ENCODE measurements at regions not wholly inside any gene's neighbourhood (a gene's known extent, or its start where the extent isn't known, plus 50 kb on each side); places are given as distances from the start of the nearest gene placed in this dataset.

- TF ChIP-seq CTCF (IDR thresholded peaks at IDR 0.05) (no peak), POLR2A (IDR thresholded peaks at IDR 0.05) (no peak)
- no peak overlapping the region for H3K4me3 ChIP-seq (ENCODE audit: low read depth, poor library complexity, severe bottlenecking)
- no peak for DNase-seq (ENCODE audit: low spot score in 2 of 2)
- WGBS, 2 donors, result 53 to 66% methylated on average over 10 of the region's 10 CpGs
- intact Hi-C loops (cut with DNase I; ENCODE audit: low total_unique reads), result no loop called here
These were observed 279.5 kb upstream of the RAB6C start for GRCh38 chr2:129699781-129700573.

- no peak for DNase-seq (ENCODE audit: low spot score in 2 of 2)
- WGBS, 2 donors, result 77 to 86% methylated on average over 4 of the region's 4 CpGs
- no peak for TF ChIP-seq CTCF (IDR thresholded peaks at IDR 0.05)
- TF ChIP-seq POLR2A (IDR thresholded peaks at IDR 0.05), result no peak
- H3K4me3 ChIP-seq (ENCODE audit: low read depth, poor library complexity, severe bottlenecking), result no peak overlapping the region
- intact Hi-C loops (cut with DNase I; ENCODE audit: low total_unique reads), result no loop called here
These were observed 276.9 kb upstream of the RAB6C start for GRCh38 chr2:129702416-129703176.

DNA sequence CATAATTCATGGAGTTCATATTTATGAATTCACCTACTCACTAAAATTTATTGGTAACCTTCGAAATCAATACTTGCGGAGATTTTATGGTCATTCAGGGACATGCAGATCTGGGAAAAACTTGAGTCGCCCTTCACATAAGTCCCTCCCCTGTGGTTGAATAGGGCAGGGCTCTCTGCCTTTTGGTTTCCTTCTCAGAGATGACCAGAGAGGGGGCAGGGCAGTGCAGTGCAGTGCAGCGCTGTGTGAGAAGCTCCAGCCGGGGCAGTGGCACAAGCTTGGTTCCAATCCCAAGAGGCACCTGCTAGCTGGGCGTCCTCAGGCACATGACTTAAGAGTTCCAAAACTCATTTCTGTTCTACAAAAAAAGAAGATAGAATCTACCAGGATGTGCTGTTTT lies 274.4 kb upstream of the RAB6C start:
- no peak overlapping the region for H3K4me3 ChIP-seq (ENCODE audit: low read depth, poor library complexity, severe bottlenecking)
- WGBS, 2 donors, result 91 to 94% methylated on average over 6 of the region's 6 CpGs
- TF ChIP-seq CTCF (IDR thresholded peaks at IDR 0.05) (no peak), POLR2A (IDR thresholded peaks at IDR 0.05) (no peak)
- intact Hi-C loops (cut with DNase I; ENCODE audit: low total_unique reads), result no loop called here
- no peak for DNase-seq (ENCODE audit: low spot score in 2 of 2)

DNA sequence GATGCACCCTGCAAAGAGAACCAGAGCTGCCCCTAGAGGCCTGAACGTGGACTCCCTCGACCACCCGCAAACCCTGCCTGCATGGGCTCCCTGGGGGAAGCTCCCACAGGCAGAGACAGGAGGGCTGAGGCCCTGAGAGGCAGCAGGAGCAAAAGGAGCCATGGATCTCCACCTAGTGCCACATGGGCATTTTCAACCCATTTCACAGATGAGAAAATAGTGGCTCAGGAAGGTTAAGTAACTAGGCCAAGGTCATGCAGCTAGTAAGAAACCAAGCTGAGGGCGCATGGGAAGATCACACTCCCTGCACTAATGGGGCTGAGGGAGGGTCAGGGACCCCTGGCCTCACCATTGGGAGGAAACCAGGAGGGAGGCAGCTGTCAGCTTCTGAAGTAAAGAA lies 271.7 kb upstream of the RAB6C start:
- intact Hi-C loops (cut with DNase I; ENCODE audit: low total_unique reads), result no loop called here
- no peak overlapping the region for H3K4me3 ChIP-seq (ENCODE audit: low read depth, poor library complexity, severe bottlenecking)
- TF ChIP-seq POLR2A (IDR thresholded peaks at IDR 0.05) (no peak), CTCF (IDR thresholded peaks at IDR 0.05) (no peak)
- 91 to 94% methylated on average over 4 of the region's 4 CpGs for WGBS, 2 donors
- no peak for DNase-seq (ENCODE audit: low spot score in 2 of 2)

GRCh38 chr2:129708221-129708967 lies 271.1 kb upstream of the RAB6C start:
- no peak for DNase-seq (ENCODE audit: low spot score in 2 of 2)
- WGBS, 2 donors, result 83 to 87% methylated on average over 19 to 20 of the region's 20 CpGs
- no peak overlapping the region for H3K4me3 ChIP-seq (ENCODE audit: low read depth, poor library complexity, severe bottlenecking)
- TF ChIP-seq CTCF (IDR thresholded peaks at IDR 0.05) (no peak), POLR2A (IDR thresholded peaks at IDR 0.05) (no peak)
- intact Hi-C loops (cut with DNase I; ENCODE audit: low total_unique reads), result no loop called here

Data from lower leg skin (tissue), 4 donors.